SK-N-SH (cell line): ENCODE measurements at regions not wholly inside any gene's neighbourhood (a gene's known extent, or its start where the extent isn't known, plus 50 kb on each side); places are given as distances from the start of the nearest gene placed in this dataset.

ENCODE experiments used
- ELF1 ChIP-seq: IDR thresholded peaks from 2 replicates; pipeline ENCODE4 v1.4.0; 2012
- EZH2phosphoT487 ChIP-seq: fragments of 200-600 bp; sonication (generic); IDR thresholded peaks from 2 replicates; pipeline ENCODE4 v1.6.1; 2017; ENCODE audit warnings: low read depth, mixed run types, mild to moderate bottlenecking, antibody characterized with exemption, moderate library complexity, borderline replicate concordance
- FOSL2 ChIP-seq: IDR thresholded peaks from 2 replicates; pipeline ENCODE4 v1.4.0; 2012; ENCODE audit warnings: low read depth, mild to moderate bottlenecking, moderate library complexity, borderline replicate concordance
- FOXJ3 ChIP-seq: sonication (generic); formaldehyde crosslinking; IDR thresholded peaks from 2 replicates; pipeline ENCODE4 v1.5.1; 2020; ENCODE audit warnings: mild to moderate bottlenecking, missing genetic modification reagents
- FOXM1 ChIP-seq: IDR thresholded peaks from 2 replicates; pipeline ENCODE4 v1.4.0; 2012; ENCODE audit warnings: low read depth, mild to moderate bottlenecking
- GATA2 ChIP-seq: sonication (generic); formaldehyde crosslinking; IDR thresholded peaks from 2 replicates; pipeline ENCODE4 v1.5.0; 2020; ENCODE audit warnings: mild to moderate bottlenecking, missing genetic modification reagents
- RCOR1 ChIP-seq: fragments of 150-350 bp; IDR thresholded peaks from 2 replicates; pipeline ENCODE4 v1.6.1; 2017; ENCODE audit warnings: antibody characterized with exemption, low read length
- RFX5 ChIP-seq: IDR thresholded peaks from 2 replicates; pipeline ENCODE4 v1.6.1; 2012; ENCODE audit warnings: mild to moderate bottlenecking, improper control_type of control experiment, low read length
- RXRA ChIP-seq: IDR thresholded peaks from 2 replicates; pipeline ENCODE4 v1.4.0; 2012; ENCODE audit warnings: low read depth, mild to moderate bottlenecking, borderline replicate concordance
- SIN3A ChIP-seq: IDR thresholded peaks from 2 replicates; pipeline ENCODE4 v1.6.1; 2012; ENCODE audit warnings: low read depth, mild to moderate bottlenecking, low read length, moderate library complexity, borderline replicate concordance
- TCF12 ChIP-seq: IDR thresholded peaks from 2 replicates; pipeline ENCODE4 v1.4.0; 2012
- YY1 ChIP-seq: IDR thresholded peaks from 2 replicates; pipeline ENCODE4 v1.4.0; 2012; ENCODE audit warnings: low read depth, mild to moderate bottlenecking
- TF ChIP-seq, protein P1 (sequence below): IDR thresholded peaks from 2 replicates; pipeline ENCODE4 v1.4.0; 2012; ENCODE audit warnings: low read depth, borderline replicate concordance
- TF ChIP-seq, protein P2 (sequence below): IDR thresholded peaks from 2 replicates; pipeline ENCODE4 v1.4.0; 2012; ENCODE audit warnings: low read depth
- TF ChIP-seq, protein P3 (sequence below): fragments of 150-350 bp; IDR thresholded peaks from 2 replicates; pipeline ENCODE4 v1.6.1; 2017; ENCODE audit warnings: antibody characterized with exemption, low read length, low read depth, borderline replicate concordance
- TF ChIP-seq, protein P4 (sequence below): IDR thresholded peaks from 2 replicates; pipeline ENCODE4; 2012
- TF ChIP-seq, protein P5 (sequence below): fragments of 200-600 bp; sonication (generic); IDR thresholded peaks from 2 replicates; pipeline ENCODE4 v1.6.1; 2017; ENCODE audit warnings: antibody characterized with exemption, mild to moderate bottlenecking, moderate library complexity
- TF ChIP-seq, protein P6 (sequence below): fragments of 150-350 bp; IDR thresholded peaks from 2 replicates; pipeline ENCODE4 v1.6.1; 2016; ENCODE audit warnings: mild to moderate bottlenecking, low read depth, low read length

DNA sequence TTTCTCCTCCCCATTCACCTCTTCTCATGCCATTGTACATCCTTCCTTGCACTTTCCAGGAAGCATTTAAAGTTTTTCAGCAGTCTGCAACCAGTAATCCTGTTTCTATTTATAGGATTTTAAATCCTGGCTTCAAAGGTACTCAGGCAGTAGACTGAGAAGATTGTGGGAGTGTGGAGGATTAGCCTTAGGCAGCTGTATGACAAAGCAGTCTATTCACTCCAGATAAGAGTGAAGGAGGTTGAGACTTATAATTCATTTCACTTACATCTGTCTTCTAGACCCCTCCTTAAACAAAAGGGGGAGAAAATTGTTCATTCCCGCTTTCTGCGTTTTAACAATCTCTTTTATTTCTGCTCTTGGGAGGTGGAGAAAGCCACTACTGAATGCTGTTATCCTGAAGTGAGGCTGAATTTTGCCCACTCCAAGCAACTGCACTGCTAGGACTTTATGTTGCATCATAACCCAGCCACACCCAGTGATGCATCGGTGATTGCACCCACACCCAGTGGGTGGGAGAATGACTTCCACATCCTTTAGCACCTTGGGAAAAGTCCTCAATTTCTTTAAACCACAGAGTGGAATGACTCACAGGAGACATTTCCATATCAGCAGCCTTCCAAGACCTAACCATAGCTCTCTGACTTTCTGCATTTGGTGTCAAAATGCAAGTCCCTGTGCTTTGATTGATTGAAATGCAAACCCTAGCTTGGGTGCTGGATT lies 382.5 kb upstream of the ATP2B1 start (continued):
- TF ChIP-seq, protein P1, sequence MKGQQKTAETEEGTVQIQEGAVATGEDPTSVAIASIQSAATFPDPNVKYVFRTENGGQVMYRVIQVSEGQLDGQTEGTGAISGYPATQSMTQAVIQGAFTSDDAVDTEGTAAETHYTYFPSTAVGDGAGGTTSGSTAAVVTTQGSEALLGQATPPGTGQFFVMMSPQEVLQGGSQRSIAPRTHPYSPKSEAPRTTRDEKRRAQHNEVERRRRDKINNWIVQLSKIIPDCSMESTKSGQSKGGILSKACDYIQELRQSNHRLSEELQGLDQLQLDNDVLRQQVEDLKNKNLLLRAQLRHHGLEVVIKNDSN: no peak
- TF ChIP-seq YY1 (no peak), FOXJ3 (CRISPR knock-in tag) (no peak), ELF1 (no peak), EZH2phosphoT487 (no peak), RFX5 (no peak), RCOR1 (no peak), FOSL2 (peak; percentile 53; the same call in 1 of the 2 replicates), RXRA (no peak), SIN3A (no peak), GATA2 (CRISPR knock-in tag) (no peak), FOXM1 (no peak), TCF12 (peak; percentile 23; the same call in 1 of the 2 replicates)
- TF ChIP-seq, protein P2, sequence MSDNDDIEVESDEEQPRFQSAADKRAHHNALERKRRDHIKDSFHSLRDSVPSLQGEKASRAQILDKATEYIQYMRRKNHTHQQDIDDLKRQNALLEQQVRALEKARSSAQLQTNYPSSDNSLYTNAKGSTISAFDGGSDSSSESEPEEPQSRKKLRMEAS: no peak
- TF ChIP-seq, protein P3, sequence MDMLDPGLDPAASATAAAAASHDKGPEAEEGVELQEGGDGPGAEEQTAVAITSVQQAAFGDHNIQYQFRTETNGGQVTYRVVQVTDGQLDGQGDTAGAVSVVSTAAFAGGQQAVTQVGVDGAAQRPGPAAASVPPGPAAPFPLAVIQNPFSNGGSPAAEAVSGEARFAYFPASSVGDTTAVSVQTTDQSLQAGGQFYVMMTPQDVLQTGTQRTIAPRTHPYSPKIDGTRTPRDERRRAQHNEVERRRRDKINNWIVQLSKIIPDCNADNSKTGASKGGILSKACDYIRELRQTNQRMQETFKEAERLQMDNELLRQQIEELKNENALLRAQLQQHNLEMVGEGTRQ: no peak
- TF ChIP-seq, protein P4, sequence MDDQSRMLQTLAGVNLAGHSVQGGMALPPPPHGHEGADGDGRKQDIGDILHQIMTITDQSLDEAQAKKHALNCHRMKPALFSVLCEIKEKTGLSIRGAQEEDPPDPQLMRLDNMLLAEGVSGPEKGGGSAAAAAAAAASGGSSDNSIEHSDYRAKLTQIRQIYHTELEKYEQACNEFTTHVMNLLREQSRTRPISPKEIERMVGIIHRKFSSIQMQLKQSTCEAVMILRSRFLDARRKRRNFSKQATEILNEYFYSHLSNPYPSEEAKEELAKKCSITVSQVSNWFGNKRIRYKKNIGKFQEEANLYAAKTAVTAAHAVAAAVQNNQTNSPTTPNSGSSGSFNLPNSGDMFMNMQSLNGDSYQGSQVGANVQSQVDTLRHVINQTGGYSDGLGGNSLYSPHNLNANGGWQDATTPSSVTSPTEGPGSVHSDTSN: peak; percentile 35
- TF ChIP-seq, protein P5, sequence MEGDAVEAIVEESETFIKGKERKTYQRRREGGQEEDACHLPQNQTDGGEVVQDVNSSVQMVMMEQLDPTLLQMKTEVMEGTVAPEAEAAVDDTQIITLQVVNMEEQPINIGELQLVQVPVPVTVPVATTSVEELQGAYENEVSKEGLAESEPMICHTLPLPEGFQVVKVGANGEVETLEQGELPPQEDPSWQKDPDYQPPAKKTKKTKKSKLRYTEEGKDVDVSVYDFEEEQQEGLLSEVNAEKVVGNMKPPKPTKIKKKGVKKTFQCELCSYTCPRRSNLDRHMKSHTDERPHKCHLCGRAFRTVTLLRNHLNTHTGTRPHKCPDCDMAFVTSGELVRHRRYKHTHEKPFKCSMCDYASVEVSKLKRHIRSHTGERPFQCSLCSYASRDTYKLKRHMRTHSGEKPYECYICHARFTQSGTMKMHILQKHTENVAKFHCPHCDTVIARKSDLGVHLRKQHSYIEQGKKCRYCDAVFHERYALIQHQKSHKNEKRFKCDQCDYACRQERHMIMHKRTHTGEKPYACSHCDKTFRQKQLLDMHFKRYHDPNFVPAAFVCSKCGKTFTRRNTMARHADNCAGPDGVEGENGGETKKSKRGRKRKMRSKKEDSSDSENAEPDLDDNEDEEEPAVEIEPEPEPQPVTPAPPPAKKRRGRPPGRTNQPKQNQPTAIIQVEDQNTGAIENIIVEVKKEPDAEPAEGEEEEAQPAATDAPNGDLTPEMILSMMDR: no peak
- TF ChIP-seq, protein P6, sequence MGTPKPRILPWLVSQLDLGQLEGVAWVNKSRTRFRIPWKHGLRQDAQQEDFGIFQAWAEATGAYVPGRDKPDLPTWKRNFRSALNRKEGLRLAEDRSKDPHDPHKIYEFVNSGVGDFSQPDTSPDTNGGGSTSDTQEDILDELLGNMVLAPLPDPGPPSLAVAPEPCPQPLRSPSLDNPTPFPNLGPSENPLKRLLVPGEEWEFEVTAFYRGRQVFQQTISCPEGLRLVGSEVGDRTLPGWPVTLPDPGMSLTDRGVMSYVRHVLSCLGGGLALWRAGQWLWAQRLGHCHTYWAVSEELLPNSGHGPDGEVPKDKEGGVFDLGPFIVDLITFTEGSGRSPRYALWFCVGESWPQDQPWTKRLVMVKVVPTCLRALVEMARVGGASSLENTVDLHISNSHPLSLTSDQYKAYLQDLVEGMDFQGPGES: no peak
